GDM1 (cell line): ENCODE measurements at regions not wholly inside any gene's neighbourhood (a gene's known extent, or its start where the extent isn't known, plus 50 kb on each side); places are given as distances from the start of the nearest gene placed in this dataset.

Source experiments
- DNase-seq: peaks from one replicate; lab custom pipeline; 2025; lab: John Stamatoyannopoulos, UW

DNA sequence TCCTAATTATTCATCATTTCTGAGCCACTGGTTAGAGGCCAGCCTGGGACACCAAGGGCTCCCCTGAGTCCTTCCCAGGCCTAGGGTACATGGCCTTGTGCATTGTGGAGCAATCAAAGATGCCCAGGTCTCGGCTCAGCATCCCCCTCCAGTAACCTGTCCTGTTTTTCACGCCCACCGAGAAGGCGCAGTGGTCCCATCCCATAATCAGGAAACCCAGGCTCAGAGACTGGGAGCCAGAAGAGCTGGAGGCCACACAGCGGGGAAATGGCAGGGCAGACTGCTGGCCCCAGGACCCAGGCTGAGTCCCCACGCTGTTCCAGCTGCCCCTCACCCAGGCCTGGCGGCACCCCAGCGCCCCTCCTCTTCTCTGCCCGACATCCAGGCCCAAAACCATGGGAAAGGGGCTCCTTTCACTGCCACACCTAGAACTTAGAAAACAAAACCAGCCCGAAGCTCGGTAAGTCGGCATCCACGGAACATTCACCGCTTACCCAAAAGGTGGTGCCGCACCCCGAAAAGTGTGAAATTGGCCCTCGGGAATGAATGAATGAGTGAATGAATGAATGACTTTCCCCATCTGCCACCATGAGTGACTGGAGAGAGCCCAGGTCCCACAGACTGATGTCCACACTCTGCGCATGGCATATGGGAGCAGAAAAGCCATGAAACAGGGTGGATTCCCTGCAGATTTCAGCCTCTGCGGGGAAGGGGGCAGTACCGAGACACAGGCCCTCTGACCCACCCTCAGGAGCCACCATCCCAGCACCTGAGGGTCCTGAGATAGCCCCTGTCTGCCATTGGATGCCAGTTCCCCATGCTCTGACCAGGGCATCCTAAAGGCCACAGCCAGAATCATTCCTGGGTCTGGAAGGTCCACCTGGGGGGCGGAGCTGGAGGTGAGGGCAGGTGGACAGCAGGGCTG, 132.5 kb downstream of the OLFM1 start:
- no peak for DNase-seq

DNA sequence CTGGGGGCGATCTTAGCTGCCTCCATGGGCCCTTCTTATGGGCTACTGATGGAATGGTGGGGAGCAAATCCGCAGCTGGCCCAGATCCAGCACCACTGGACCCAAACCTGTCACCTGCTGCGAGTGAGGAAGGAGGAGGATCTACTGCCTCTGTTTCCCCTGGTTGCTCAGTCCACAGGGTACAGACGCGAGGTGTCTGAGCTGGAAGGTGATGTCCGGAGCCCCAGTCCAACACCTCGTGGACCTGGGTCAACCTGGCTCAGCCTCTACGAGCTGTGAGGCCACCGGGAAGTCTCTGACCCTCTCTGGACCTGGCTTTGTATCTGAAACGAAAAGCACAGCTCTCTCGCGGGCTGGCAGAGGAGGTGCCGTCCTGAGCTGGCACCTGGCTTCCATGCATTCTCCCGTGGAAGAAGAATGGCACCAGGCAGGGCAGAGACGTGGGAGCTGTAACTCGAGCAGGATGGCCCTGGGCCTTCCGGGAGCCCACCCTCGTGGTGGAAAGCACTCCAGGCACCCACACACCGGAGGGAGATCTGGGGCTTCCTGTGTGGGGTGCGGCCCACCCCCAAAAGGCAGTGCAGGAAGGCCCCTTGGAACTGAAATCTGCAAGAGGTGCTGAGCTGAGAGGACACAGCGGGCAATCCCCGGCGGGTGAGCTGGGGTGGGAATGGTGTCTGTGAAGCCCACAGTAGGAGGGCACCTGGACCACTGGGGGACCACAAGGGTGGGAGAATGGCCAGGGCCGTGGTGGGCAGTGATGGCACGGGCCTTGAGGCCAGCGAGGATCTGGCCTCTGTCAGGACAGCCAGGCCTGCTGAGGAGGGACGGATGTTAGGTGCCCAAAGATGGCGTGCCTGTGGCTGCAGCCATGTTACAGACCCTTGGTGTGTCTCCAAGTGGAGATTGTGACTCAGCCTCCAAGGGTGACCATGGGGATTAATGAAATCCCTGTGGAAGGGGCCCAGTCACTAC, 133.4 kb downstream of the OLFM1 start:
- no peak for DNase-seq

DNA sequence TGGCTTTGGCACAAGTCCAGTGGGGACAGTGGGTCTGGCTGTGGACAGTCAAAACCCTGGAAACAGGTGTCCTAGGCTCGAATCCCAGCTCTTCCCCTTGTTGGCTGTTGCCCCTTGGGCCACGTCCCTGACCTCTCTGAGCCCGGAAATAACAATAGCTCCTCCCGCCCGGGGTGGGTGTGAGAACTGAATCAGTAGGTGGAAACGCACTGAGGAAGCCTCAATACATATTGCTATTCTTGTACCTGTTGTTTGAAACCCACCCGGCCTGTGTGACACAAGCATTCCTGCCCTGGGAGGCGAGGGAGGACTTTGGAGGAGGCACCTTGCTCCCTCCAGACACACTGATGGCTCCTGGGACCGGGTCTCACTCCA, 134.1 kb downstream of the OLFM1 start:
- no peak for DNase-seq

DNA sequence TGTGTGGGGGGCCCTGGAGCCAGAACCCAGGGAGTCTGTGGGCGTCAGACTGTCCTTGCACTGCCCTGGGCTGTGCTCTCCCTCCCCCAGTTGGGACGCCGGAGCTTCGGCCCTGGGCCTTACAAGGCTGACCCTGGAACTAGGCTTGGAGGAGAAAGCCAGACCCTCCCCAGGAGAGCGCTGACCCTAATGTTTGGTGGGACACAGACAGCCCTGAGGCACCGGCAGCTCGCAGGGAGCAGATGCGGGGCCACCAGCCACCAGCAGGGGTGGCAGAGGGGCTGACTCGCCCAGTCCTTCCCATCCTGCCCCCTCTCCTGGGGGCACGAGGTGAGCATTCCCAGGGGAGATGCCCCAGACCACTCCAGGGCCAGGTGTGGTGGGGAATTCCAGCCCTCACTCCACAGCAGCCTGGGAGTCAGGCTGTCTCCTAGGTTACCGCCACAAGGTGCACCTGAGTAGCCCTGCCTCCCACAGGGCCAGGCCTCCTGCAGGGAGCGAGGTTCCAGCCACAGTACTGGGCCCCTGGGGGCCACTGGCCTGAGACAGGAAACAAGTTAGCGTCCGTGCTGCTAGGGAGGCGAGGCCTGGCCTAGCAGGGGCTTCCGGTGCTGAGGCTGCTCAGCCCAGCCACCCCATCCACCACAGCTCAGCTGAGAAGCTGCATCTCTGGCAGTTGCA, 134.6 kb downstream of the OLFM1 start:
- no peak for DNase-seq

DNA sequence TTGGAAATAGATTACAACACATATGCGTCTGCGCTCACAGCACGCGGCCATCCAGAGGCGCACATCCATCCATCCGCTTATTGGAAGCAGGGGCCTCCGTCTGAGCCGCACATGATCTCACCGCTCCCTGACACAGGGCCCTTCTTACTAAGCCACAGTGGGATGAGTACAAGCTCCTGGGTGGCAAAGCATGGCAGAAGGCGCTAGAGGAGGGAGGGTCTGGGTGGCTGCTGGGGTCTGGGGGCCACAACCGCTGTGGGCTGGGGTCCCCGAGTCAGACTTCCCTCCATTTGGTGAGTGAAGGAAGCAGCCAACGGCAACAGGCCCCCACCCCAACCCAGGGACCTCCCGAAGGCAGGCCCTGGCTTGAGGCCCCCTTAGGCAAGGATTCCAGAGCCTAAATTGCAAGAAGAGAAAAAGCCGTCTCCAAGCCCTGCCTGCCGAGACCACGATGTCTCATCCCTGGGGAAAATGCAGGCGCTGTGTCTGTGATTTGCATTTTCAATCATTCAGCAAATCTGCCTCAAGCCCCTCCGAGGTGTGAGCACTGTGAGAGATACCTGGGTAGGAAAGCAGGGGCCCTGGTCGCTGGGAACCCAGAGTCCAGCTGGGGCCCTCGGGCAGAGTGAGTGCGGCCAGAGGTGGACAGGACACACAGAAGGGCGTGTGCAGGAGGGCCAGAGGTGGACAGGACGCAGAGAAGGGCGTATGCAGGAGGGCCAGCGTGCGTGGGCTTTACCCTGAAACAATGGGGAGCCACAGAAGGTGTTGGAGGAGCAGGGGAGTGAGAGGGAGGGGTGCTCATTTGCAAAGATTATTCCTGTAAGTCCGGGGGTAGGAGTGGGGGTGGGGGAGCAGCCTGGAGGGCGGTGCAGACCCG, 135.7 kb downstream of the OLFM1 start:
- no peak for DNase-seq

DNA sequence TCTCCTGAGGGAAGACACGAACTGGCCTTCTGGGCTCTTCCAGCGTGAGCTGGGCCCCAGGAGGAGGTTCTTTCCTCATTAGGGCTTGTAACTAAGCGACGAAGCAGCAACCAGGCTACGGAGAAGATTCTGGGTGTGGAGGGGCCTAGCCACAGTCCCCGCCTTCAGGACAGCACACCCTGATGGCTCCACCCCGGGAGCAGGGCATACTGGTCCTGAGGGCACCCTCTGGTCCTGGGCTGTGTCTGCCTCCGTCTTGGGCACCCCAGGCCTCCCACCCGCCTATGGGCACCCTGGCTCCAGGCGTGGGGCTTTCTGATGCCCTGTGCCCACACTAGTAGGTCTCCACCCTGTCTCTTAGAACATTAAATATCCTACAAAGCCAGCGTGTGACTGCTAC, 136.4 kb downstream of the OLFM1 start:
- DNase-seq: no peak

DNA sequence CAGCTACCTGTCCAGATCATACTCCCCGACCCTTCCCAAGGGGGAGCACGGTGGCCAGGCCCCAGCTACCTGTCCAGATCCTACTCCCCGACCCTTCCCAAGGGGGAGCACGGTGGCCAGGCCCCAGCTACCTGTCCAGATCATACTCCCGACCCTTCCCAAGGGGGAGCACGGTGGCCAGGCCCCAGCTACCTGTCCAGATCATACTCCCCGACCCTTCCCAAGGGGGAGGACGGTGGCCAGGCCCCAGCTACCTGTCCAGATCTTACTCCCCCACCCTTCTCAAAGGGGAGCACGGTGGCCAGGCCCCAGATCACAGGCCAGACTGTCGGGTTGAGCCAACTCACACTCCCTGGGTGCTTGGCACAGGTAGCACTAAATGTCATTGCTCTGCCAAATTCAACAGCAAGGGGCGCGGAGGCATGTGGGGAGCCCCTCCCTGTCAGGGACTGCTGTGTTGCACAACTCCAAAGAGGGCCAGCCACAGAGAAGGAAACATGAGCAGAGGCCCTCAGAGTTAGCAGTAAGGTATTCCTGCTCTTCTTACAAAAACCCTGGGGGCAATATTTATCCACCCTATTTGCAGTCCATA, 136.9 kb downstream of the OLFM1 start:
- no peak for DNase-seq

DNA sequence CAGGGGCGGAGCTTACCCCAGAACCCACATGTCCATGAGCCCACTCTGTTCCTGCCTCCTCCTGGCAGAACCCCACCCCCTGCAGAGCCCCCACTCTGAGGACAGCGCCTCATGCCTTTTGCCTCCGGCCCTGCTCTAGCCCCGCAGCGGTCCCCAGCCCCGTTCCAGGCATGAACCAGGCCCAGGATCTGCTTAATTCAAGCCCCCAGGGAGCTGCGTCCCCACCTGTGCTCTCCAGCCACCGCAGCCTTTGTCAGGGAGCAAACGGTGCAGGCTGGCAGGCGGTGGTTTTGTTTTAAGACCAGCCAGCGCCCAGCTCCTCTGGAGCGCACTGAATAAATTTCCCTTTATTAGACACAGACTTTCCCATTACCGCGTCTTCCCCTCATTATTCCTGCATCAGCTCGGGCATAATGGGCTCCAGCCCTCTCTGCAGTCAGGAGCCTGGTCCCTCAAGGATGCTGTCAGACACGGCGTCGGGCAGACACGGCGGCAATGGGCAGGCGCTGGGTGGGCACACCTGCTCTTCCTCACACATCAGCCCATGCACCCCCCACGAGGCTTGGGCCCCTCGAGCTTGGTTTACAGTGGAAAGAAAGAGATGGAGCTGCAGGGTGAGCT, 137.6 kb downstream of the OLFM1 start:
- no peak for DNase-seq

DNA sequence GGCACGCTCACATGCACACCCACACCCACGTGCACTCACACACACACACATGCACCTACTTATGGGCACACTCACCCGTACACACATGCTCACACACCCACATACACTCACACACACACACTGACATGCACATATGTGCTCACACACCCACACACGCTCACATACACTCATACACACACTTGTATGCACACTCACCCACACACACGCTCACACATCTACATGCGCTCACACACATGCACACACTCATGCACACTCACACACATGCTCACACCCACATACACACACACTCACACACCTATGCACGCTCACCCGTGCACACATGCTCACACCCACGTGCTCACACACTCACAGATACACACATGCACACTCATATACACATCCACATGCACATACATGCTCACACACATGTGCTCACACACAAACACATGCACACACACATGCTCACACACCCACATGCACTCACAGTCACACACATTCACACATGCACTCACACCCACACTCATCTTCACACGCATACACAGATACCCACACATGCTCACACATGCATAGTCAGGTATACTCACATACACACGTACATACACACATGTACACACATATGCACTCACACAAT, 138.3 kb downstream of the OLFM1 start:
- no peak for DNase-seq

DNA sequence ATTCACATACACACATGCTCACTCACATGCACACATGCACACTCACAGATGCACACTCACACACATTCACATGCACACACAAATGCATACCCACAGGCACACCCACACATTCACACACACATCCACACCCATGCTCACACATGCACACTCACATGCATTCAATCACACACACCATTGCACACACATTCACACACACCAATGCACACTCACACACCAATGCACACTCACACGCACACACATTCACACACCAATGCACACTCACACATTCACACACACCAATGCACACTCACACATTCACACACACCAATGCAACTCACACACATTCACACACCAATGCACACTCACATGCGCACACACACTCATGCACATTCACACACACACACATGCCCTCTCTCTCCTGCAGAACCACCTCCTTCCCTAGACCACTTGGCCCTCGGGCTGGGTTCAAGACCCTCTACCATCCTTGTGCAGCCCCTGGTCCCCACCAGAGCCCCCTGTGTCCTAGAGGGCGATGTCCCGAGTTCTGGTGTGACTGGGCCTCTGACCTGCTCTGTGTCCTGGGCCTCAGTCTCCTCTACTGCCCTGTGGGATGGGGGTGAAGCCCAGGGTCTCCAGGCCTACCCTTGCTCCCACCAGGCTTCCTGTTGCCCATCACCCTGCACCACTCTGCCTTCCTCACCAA, 139.0 kb downstream of the OLFM1 start:
- no peak for DNase-seq

DNA sequence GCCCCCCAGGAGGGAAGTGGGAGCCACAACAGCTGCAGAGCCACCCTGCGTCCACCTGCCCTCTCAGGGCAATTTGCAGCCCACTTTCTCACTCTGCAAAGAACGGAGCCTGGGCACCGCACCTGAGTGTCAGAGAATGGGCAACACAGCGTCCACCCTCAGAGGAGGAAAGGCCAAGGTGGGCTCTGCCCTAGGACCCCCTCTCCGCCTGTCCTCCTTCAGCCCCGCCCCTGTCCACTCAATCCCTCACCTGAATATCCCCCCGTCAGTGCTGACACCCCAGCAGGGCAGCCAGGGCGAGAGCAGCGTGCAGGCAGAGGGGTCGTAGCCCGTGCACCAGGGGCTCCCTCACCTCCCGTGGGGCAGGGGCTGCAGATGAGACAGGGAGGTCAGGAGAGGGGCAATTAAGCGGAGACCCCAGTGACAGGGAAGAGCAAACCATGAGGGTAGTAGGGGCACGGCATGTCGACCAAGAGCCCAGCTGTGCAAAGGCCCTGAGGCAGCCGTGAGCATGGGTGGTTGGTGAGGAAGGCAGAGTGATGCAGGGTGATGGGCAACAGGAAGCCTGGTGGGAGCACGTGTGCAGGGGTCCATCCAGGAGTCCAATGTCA, 140.3 kb downstream of the OLFM1 start:
- DNase-seq: no peak

DNA sequence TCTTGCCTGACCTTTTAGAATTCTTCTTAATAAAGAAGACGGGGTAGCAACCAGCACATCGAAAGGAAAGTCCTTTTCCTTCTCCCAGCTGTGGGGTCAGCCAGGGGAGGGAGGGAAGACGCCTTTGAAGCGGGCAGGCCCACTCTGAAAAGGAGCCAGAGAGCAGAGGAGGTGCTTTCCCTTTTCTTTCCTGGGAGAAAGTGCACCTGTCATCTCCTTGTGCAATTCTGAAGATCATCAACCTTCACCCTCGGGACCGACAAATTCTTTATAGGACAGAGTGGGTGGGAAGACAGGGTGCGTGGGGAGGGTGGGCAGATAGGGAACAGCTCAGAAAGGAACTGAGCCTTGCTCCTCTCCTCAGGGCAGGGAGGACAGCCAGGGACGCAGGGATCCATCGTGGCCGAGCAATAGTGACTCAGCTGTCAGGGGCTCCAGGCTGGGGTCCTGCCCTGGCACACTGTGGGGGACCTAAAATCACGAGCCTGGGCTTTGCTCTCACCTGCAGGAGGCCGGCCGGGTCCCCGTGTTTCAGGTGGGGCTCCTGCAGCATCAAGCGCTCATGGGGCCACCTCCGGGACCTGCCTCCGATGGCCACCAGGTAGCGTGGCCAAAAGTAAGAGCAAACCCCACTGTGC, 141.0 kb downstream of the OLFM1 start:
- no peak for DNase-seq

DNA sequence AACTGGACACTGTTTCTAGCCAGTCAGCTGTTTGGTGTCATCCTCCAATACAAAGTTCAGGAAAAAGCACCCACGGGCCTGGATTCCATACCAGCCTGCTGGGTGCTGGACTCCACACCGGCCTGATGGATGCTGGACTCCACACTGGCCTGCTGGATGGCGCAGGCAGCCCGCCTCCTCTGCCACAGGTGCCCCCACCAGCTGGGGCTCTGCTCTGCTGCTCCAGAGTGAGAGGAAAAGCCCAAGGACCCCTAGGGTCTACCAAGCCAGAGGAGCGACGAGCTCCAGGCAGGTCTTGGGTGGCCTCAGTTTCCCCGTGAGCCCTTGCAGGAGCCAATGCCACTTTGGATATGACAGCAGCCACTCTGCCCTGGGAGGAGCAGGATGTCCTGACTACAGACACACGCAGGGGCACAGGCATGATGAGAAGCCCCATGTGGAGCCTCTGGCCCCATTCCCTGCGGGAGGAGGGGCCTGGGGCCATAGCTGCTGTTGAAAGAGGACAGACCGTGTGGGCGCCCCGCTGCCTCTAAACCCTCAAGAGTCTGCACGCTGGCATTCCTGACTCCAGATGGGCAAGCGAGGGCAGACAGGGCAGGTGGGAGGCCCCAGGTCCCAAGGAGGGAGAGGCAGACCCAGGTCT, 141.6 kb downstream of the OLFM1 start:
- no peak for DNase-seq

DNA sequence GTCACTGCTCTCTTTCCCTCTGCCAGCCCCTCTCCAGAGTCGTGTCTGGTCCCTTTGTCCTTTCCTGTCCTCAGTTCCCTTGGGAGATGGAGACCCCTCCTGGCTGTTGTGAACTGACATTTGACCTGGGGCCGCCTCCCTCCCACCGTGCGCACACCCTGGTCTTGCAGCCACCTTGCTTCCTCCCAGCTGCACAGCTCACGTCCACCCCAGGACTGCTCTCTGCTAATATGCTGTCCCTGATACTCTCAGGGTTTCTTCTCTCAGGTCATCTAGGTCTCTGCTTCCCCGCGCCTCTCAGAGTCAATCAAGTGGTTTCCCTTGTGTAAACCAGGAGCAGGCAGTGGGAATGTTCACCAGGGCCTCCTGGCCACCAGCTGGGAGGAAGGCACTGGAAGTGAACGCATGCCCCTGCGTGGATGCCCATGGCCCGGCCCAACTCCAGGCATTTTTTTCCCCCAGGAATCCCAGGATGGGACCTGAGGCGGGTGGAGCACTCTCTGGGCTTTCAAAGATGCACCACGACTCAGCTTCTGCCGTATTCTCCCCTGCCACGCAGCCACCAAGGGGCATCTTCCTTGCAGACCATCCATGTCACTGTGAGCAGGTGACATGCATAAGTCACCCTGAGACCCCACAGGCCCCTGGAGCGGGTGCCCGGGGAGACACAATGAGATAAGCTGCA, 142.4 kb downstream of the OLFM1 start:
- DNase-seq: no peak

DNA sequence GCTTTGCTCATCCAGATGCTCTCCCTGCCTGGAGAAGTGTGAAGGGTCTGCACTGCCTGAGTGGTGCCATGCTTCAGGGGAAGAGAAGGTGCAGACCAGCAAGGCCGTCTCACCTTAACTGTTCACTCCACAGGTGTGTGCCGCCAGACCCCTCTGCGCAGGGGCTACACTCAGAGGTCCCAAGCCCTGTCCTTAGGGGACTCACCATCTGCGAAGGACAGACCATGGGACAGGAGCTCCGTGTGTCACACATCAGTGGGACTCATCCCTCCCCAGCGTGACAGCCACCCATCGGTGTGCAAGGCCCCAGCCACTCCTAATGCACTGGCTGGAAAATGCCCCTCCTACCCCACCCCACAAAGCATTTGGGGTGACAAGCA, 142.9 kb downstream of the OLFM1 start:
- DNase-seq: no peak

DNA sequence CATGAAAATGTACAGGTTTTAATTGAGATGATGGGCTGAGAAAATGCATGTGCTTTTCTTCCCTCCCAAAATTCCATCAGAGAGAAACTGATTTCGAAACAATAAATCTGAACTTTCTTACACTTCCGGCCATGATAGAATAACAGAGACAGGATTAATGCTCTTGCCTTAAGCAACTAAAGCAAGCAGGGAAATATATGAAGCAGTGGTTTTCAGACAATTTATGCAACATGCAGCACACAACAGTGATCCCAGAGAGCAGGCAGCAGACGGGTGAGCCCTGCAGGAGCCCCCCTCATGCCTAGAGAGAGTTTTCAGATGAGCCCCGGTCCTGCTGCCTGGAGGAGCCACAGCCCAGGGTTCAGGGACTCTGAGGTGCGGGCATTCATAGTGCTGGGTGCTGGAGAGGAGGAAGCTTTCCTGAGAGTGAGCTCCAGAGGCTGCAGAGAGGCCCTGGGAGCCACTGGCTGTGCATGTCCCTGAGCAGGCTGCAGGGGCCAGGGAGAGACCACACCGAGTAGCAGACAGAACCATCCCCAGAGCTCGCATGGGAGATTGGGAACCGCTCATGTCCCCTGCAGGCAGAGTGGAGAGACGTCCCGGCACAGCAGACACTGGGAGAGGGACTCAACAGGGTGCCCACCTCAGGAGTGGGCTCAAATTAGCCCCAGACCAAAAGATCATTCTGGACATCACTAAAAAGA, 143.5 kb downstream of the OLFM1 start:
- DNase-seq: no peak
